BJ (cell line): ENCODE measurements at regions not wholly inside any gene's neighbourhood (a gene's known extent, or its start where the extent isn't known, plus 50 kb on each side); places are given as distances from the start of the nearest gene placed in this dataset.

Source experiments
- CTCF ChIA-PET: fragments of 350-600 bp; formaldehyde crosslinking; extraction: SDS; loops from one replicate; lab custom pipeline; 2021; ENCODE audit warnings: antibody characterized with exemption, inconsistent platforms; lab: Yijun Ruan, JAX
- POLR2A ChIA-PET: fragments of 300-600 bp; sonication (Branson Sonifier 250); formaldehyde crosslinking; extraction: SDS; loops from one replicate; lab custom pipeline; 2021; ENCODE audit warnings: antibody characterized with exemption; lab: Charles Lee
- DNase-seq: peaks from one replicate; pipeline ENCODE4 v3.0.0-alpha.2; 2011; ENCODE audit warnings: low read depth
- H3K27me3 ChIP-seq: 2 replicates; pipeline ENCODE4 v1.6.0; 2011; ENCODE audit warnings: low read length; ENCODE audit not compliant: control insufficient read depth, insufficient read depth
- H3K36me3 ChIP-seq: 2 replicates; pipeline ENCODE4 v1.5.1; 2011; ENCODE audit warnings: low read length; ENCODE audit not compliant: control insufficient read depth, insufficient read depth
- H3K4me3 ChIP-seq: 2 replicates; pipeline ENCODE4 v1.5.1; 2011; ENCODE audit warnings: low read depth, mild to moderate bottlenecking, control low read depth, low read length
- TF ChIP-seq, protein P1 (sequence below): IDR thresholded peaks from 2 replicates; pipeline ENCODE4 v1.5.1; 2011; ENCODE audit warnings: low read depth, mild to moderate bottlenecking, control low read depth, inconsistent platforms, low read length, moderate library complexity; ENCODE audit not compliant: insufficient read depth

DNA sequence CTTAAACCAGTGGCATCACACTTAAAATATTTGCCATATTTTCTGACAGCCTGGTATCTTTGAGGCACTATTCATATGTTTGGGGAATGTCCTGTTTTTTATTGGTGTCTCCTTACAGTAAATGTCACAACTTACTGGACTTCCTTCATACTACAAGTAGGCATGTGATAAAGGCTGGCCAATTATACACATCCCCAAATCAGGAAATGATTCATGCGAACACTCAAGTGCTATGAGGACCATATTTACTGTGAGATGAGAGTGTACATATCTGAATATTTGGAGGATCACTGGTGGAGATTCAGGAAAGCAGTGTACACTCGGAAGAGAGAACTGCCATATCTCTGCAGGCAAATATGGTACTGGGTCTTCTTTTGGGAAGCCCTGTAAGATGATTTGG lies 913.8 kb upstream of the CHORDC1 start:
- no peaks in the 10 kb centered on the region for H3K27me3 ChIP-seq
- ChIA-PET CTCF (no interaction called here), POLR2A (no interaction called here)
- TF ChIP-seq, protein P1, sequence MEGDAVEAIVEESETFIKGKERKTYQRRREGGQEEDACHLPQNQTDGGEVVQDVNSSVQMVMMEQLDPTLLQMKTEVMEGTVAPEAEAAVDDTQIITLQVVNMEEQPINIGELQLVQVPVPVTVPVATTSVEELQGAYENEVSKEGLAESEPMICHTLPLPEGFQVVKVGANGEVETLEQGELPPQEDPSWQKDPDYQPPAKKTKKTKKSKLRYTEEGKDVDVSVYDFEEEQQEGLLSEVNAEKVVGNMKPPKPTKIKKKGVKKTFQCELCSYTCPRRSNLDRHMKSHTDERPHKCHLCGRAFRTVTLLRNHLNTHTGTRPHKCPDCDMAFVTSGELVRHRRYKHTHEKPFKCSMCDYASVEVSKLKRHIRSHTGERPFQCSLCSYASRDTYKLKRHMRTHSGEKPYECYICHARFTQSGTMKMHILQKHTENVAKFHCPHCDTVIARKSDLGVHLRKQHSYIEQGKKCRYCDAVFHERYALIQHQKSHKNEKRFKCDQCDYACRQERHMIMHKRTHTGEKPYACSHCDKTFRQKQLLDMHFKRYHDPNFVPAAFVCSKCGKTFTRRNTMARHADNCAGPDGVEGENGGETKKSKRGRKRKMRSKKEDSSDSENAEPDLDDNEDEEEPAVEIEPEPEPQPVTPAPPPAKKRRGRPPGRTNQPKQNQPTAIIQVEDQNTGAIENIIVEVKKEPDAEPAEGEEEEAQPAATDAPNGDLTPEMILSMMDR = no peak
- DNase-seq = no peak
- no peak overlapping the region for H3K4me3 ChIP-seq
- H3K36me3 ChIP-seq = no peaks in the 10 kb centered on the region

DNA sequence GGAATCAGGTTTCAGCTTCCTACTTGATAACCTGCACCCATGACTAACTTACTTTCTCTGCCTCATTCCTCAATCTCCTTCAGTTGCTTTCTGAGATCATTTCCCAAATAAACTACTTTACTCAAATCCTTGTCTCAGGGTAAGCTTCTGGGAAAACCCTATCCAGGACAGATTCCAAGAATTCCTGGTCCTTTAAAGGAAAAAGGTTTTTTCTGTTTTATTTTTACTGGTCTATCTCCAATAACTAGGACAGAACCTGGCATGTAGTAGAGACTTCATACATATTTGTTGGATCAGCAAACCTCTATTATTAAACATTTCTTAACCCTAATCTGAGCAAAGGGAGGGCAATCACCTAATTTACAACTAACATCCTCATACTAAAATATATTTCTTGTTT lies 910.5 kb upstream of the CHORDC1 start:
- no peak for DNase-seq
- POLR2A ChIA-PET = no interaction called here

GRCh38 chr11:91129596-91129995 lies 906.7 kb upstream of the CHORDC1 start:
- Histone ChIP-seq H3K4me3 (no peak overlapping the region), H3K27me3 (no peaks in the 10 kb centered on the region), H3K36me3 (no peaks in the 10 kb centered on the region)
- ChIA-PET CTCF (no interaction called here), POLR2A (no interaction called here)
- TF ChIP-seq, protein P1 = no peak
- DNase-seq = no peak

More for the DNA sequence above, 910.5 kb upstream of the CHORDC1 start:
- Histone ChIP-seq H3K4me3 (no peak overlapping the region), H3K36me3 (no peaks in the 10 kb centered on the region), H3K27me3 (no peaks in the 10 kb centered on the region)
- TF ChIP-seq, protein P1 = no peak
- CTCF ChIA-PET = no interaction called here

- ChIA-PET CTCF (no interaction called here), POLR2A (no interaction called here)
- no peak overlapping the region for H3K4me3 ChIP-seq
- TF ChIP-seq, protein P1 = no peak
- no peaks in the 10 kb centered on the region for H3K27me3 ChIP-seq
- no peaks in the 10 kb centered on the region for H3K36me3 ChIP-seq
- DNase-seq = no peak
Measured at GRCh38 chr11:91124363-91124762, 901.5 kb upstream of the CHORDC1 start.

- ChIA-PET CTCF (no interaction called here), POLR2A (no interaction called here)
- no peak overlapping the region for H3K4me3 ChIP-seq
- TF ChIP-seq, protein P1 = no peak
- H3K36me3 ChIP-seq = no peaks in the 10 kb centered on the region
- H3K27me3 ChIP-seq = no peaks in the 10 kb centered on the region
- no peak for DNase-seq
Measured at GRCh38 chr11:91115116-91115515, 892.3 kb upstream of the CHORDC1 start.
